NCI-H1436 treated with DMSO at 0.1 percent for 48 hours (cell line): ENCODE measurements at regions not wholly inside any gene's neighbourhood (a gene's known extent, or its start where the extent isn't known, plus 50 kb on each side); places are given as distances from the start of the nearest gene placed in this dataset.

ENCODE experiments used
- DNase-seq: peaks from one replicate; lab custom pipeline; 2025; lab: John Stamatoyannopoulos, UW

- no peak for DNase-seq
Observed at GRCh38 chr12:93177208-93178153, 200.2 kb upstream of the NUDT4 start.

GRCh38 chr12:93178154-93178878 lies 199.4 kb upstream of the NUDT4 start:
- DNase-seq, result no peak

- no peak for DNase-seq
Observed at GRCh38 chr12:93179792-93180191, 197.9 kb upstream of the NUDT4 start.

- DNase-seq, result no peak
Observed at GRCh38 chr12:93180566-93180965, 197.2 kb upstream of the NUDT4 start.

GRCh38 chr12:93181409-93181965 lies 196.2 kb upstream of the NUDT4 start:
- no peak for DNase-seq

- DNase-seq, result no peak
Observed at GRCh38 chr12:93183940-93184671, 193.6 kb upstream of the NUDT4 start.

- DNase-seq, result no peak
Observed at GRCh38 chr12:93184672-93185368, 192.9 kb upstream of the NUDT4 start.

GRCh38 chr12:93185369-93185741 lies 192.4 kb upstream of the NUDT4 start:
- no peak for DNase-seq

GRCh38 chr12:93186131-93186530 lies 191.6 kb upstream of the NUDT4 start:
- DNase-seq, result no peak

- no peak for DNase-seq
Observed at GRCh38 chr12:93186621-93187020, 191.1 kb upstream of the NUDT4 start.

- DNase-seq, result no peak
Observed at GRCh38 chr12:93191423-93191822, 186.3 kb upstream of the NUDT4 start.

- DNase-seq, result no peak
Observed at GRCh38 chr12:93191956-93192355, 185.8 kb upstream of the NUDT4 start.

GRCh38 chr12:93192878-93193277 lies 184.8 kb upstream of the NUDT4 start:
- no peak for DNase-seq

GRCh38 chr12:93195511-93195910 lies 182.2 kb upstream of the NUDT4 start:
- no peak for DNase-seq

GRCh38 chr12:93197067-93197593 lies 180.6 kb upstream of the NUDT4 start:
- DNase-seq, result no peak

GRCh38 chr12:93198086-93198485 lies 179.6 kb upstream of the NUDT4 start:
- DNase-seq, result no peak

- DNase-seq, result no peak
Observed at GRCh38 chr12:93199831-93200236, 177.9 kb upstream of the NUDT4 start.

- no peak for DNase-seq
Observed at GRCh38 chr12:93200291-93200917, 177.3 kb upstream of the NUDT4 start.

GRCh38 chr12:93201990-93202389 lies 175.7 kb upstream of the NUDT4 start:
- DNase-seq, result no peak

- DNase-seq, result no peak
Observed at GRCh38 chr12:93202688-93203087, 175.0 kb upstream of the NUDT4 start.

- no peak for DNase-seq
Observed at GRCh38 chr12:93203361-93203760, 174.4 kb upstream of the NUDT4 start.
